SK-N-SH (cell line): ENCODE measurements at regions not wholly inside any gene's neighbourhood (a gene's known extent, or its start where the extent isn't known, plus 50 kb on each side); places are given as distances from the start of the nearest gene placed in this dataset.

Source experiments
- CTCF ChIA-PET: fragments of 300-600, 350-600 bp; formaldehyde crosslinking; extraction: SDS; loops from one replicate; lab custom pipeline; 2021; lab: Yijun Ruan, JAX
- POLR2A ChIA-PET: fragments of 350-600 bp; sonication (Branson Sonifier 250); formaldehyde crosslinking; extraction: SDS; loops from one replicate; lab custom pipeline; 2020; ENCODE audit warnings: antibody characterized with exemption, inconsistent platforms; lab: Yijun Ruan, JAX
- DNase-seq: peaks from one replicate; pipeline ENCODE4 v3.0.0; 2012
- H2AFZ ChIP-seq: fragments of 200-600 bp; sonication (generic); 2 replicates; pipeline ENCODE4 v1.8.1; 2016; ENCODE audit warnings: antibody characterized with exemption, mild to moderate bottlenecking, low read depth
- H3F3A ChIP-seq: fragments of 200-600 bp; sonication (generic); replicated peaks from 2 replicates; pipeline ENCODE3; 2016; ENCODE audit warnings: antibody characterized with exemption, mild to moderate bottlenecking; ENCODE audit not compliant: insufficient read depth
- H3K27ac ChIP-seq, 2 experiments: fragments of 200-500 bp in 1 of 2; fragments of 200-600 bp in 1 of 2; sonication (Bioruptor generic) in 1 of 2; sonication (generic), shearing (Covaris generic) in 1 of 2; 2 replicates each; pipeline versions ENCODE4 v1.5.1 to v1.6.1; 2014 to 2016; ENCODE audit warnings: low read depth in 2 of 2, inconsistent platforms in 1 of 2, low read length in 1 of 2, mild to moderate bottlenecking in 1 of 2, mixed read lengths in 1 of 2
- H3K27me3 ChIP-seq: fragments of 200-600 bp; sonication (generic), shearing (Covaris generic); 2 replicates; pipeline ENCODE4 v1.6.1; 2016; ENCODE audit warnings: mixed run types; ENCODE audit not compliant: insufficient read depth
- H3K36me3 ChIP-seq, 2 experiments: fragments of 200-500 bp in 1 of 2; fragments of 200-600 bp in 1 of 2; sonication (Bioruptor generic) in 1 of 2; sonication (generic) in 1 of 2; replicated peaks in 1 of 2; 2 replicates each; pipeline versions ENCODE3 to v1.5.1; 2014 to 2016; ENCODE audit warnings: low read length in 1 of 2, mild to moderate bottlenecking in 1 of 2; ENCODE audit not compliant: insufficient read depth in 2 of 2, control insufficient read depth in 1 of 2
- H3K4me1 ChIP-seq, 2 experiments: fragments of 200-500 bp in 1 of 2; fragments of 200-600 bp in 1 of 2; sonication (Bioruptor generic) in 1 of 2; sonication (generic), shearing (Covaris generic) in 1 of 2; 2 replicates each; pipeline versions ENCODE4 v1.5.1 to v1.6.1; 2014 to 2016; ENCODE audit warnings: low read depth in 1 of 2, low read length in 1 of 2, mixed run types in 1 of 2; ENCODE audit not compliant: insufficient read depth in 2 of 2, control insufficient read depth in 1 of 2
- H3K4me2 ChIP-seq: fragments of 200-600 bp; sonication (generic), shearing (Covaris generic); 2 replicates; pipeline ENCODE4 v1.6.1; 2017; ENCODE audit warnings: mixed run types
- H3K4me3 ChIP-seq, 2 experiments: fragments of 200-500 bp in 1 of 2; fragments of 200-600 bp in 1 of 2; sonication (Bioruptor generic) in 1 of 2; sonication (generic), shearing (Covaris generic) in 1 of 2; 2 replicates each; pipeline versions ENCODE4 v1.5.1 to v1.8.1; 2014 to 2016; ENCODE audit warnings: low read depth in 2 of 2, inconsistent platforms in 1 of 2, low read length in 1 of 2, mild to moderate bottlenecking in 1 of 2, mixed read lengths in 1 of 2, moderate library complexity in 1 of 2
- H3K79me2 ChIP-seq: fragments of 200-600 bp; sonication (generic); 2 replicates; pipeline ENCODE4 v1.8.1; 2017; ENCODE audit warnings: mild to moderate bottlenecking; ENCODE audit not compliant: insufficient read depth
- H3K9ac ChIP-seq: fragments of 200-600 bp; sonication (generic); 2 replicates; pipeline ENCODE4 v1.6.1; 2017; ENCODE audit warnings: mixed run types
- H3K9me2 ChIP-seq: fragments of 200-600 bp; sonication (generic); 2 replicates; pipeline ENCODE4 v1.6.1; 2017; ENCODE audit warnings: mixed run types
- H3K9me3 ChIP-seq: fragments of 200-600 bp; sonication (generic); 2 replicates; pipeline ENCODE4 v1.6.1; 2017; ENCODE audit warnings: mixed run types, mild to moderate bottlenecking, moderate library complexity
- H4K20me1 ChIP-seq: fragments of 200-600 bp; sonication (generic); 2 replicates; pipeline ENCODE4 v1.6.1; 2017; ENCODE audit warnings: mild to moderate bottlenecking, mixed run types; ENCODE audit not compliant: insufficient read depth
- EZH2phosphoT487 ChIP-seq: fragments of 200-600 bp; sonication (generic); IDR thresholded peaks from 2 replicates; pipeline ENCODE4 v1.6.1; 2017; ENCODE audit warnings: low read depth, mixed run types, mild to moderate bottlenecking, antibody characterized with exemption, moderate library complexity, borderline replicate concordance
- FOXJ3 ChIP-seq: sonication (generic); formaldehyde crosslinking; IDR thresholded peaks from 2 replicates; pipeline ENCODE4 v1.5.1; 2020; ENCODE audit warnings: mild to moderate bottlenecking, missing genetic modification reagents
- GABPA ChIP-seq: IDR thresholded peaks from 2 replicates; pipeline ENCODE4 v1.4.0; 2012; ENCODE audit warnings: low read depth, mild to moderate bottlenecking
- GATA2 ChIP-seq: sonication (generic); formaldehyde crosslinking; IDR thresholded peaks from 2 replicates; pipeline ENCODE4 v1.5.0; 2020; ENCODE audit warnings: mild to moderate bottlenecking, missing genetic modification reagents
- MAX ChIP-seq: IDR thresholded peaks from 2 replicates; pipeline ENCODE4 v1.4.0; 2012; ENCODE audit warnings: low read depth
- RCOR1 ChIP-seq: fragments of 150-350 bp; IDR thresholded peaks from 2 replicates; pipeline ENCODE4 v1.6.1; 2017; ENCODE audit warnings: antibody characterized with exemption, low read length
- REST ChIP-seq: IDR thresholded peaks from 2 replicates; pipeline ENCODE4 v1.6.1; 2012; ENCODE audit warnings: mild to moderate bottlenecking, low read depth, low read length, moderate library complexity
- RXRA ChIP-seq: IDR thresholded peaks from 2 replicates; pipeline ENCODE4 v1.4.0; 2012; ENCODE audit warnings: low read depth, mild to moderate bottlenecking, borderline replicate concordance
- TAF1 ChIP-seq: IDR thresholded peaks from 2 replicates; pipeline ENCODE4 v1.6.1; 2012; ENCODE audit warnings: low read depth, mild to moderate bottlenecking, low read length, moderate library complexity, borderline replicate concordance
- TEAD4 ChIP-seq: IDR thresholded peaks from 2 replicates; pipeline ENCODE4 v1.4.0; 2012; ENCODE audit warnings: mild to moderate bottlenecking, borderline replicate concordance; ENCODE audit not compliant: insufficient read depth
- USF2 ChIP-seq: fragments of 150-350 bp; IDR thresholded peaks from 2 replicates; pipeline ENCODE4 v1.6.1; 2017; ENCODE audit warnings: antibody characterized with exemption, low read length, low read depth, borderline replicate concordance
- WGBS: methylation state at CpG from one replicate; pipeline ENCODE4 v1.1.6; 2017; ENCODE audit warnings: low lambda C conversion rate; 5-methylcytosine and 5-hydroxymethylcytosine counted together
- TF ChIP-seq, protein P1 (sequence below): IDR thresholded peaks from 2 replicates; pipeline ENCODE4 v1.4.0; 2012; ENCODE audit warnings: low read depth, borderline replicate concordance
- TF ChIP-seq, protein P2 (sequence below): IDR thresholded peaks from 2 replicates; pipeline ENCODE4; 2012

DNA sequence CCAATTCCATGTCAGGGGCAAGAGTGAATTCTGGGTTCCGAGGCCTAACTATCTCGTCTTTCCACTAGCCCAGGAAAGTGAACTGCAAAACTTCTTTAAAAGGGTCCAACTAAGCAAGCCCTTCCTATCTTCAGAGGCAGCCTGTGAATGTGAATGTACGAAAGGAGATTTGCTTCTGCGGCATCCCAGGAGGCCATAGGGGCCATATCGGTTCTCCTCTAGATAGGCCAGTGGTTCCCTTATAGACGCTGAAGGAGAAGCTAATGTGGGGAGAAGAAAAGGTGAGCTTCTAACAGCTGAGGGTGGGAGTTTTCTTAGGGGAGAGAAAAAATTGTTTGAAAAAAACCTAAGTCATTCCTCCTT, 128.0 kb upstream of the C1orf174 start:
- H3F3A ChIP-seq: no peaks in the 10 kb centered on the region
- H3K79me2 ChIP-seq: no peaks in the 10 kb centered on the region
- H3K36me3 ChIP-seq: no peaks in the 10 kb centered on the region
- DNase-seq: no peak
- H3K9me3 ChIP-seq: no peaks in the 10 kb centered on the region
- H2AFZ ChIP-seq: no peak overlapping the region
- H3K27ac ChIP-seq: no peak overlapping the region
- ChIA-PET CTCF (no interaction called here), POLR2A (no interaction called here)
- H3K4me3 ChIP-seq: no peak overlapping the region
- WGBS: 44% methylated on average over 6 of the region's 6 CpGs
- no peaks in the 10 kb centered on the region for H3K9me2 ChIP-seq
- no peaks in the 10 kb centered on the region for H3K27me3 ChIP-seq
- TF ChIP-seq EZH2phosphoT487: no peak
- TF ChIP-seq TEAD4: no peak
- H3K9ac ChIP-seq: no peak overlapping the region
- H4K20me1 ChIP-seq: no peaks in the 10 kb centered on the region
- no peaks in the 10 kb centered on the region for H3K4me1 ChIP-seq
- no peak overlapping the region for H3K4me2 ChIP-seq

DNA sequence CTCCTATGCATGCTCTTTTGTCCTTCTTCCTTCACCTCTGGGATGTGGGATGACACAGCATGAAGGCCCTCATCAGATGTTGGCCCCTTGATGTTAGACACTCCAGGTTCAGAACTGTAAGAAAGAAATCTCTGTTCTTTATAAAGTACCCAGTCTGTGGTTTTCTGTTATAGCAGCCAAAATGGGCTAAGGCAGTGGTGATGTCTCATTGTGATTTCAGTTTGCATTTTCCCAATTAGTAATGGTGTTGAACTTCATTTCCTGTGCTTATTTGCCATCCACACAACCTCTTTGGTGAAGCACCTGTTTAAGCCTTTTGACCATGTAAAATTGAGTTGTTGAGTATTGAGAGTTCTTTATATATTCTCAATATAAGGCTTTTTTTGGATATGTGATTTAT, 129.3 kb upstream of the C1orf174 start:
- Histone ChIP-seq H3K27ac (no peak overlapping the region), H3K9ac (no peak overlapping the region), H3K9me3 (no peaks in the 10 kb centered on the region), H3K9me2 (no peaks in the 10 kb centered on the region), H3K4me3 (no peak overlapping the region), H3K4me1 (no peaks in the 10 kb centered on the region), H2AFZ (no peak overlapping the region), H3F3A (no peaks in the 10 kb centered on the region), H3K79me2 (no peaks in the 10 kb centered on the region), H3K4me2 (no peak overlapping the region), H3K36me3 (no peaks in the 10 kb centered on the region), H3K27me3 (no peaks in the 10 kb centered on the region), H4K20me1 (no peaks in the 10 kb centered on the region)
- no peak for DNase-seq
- ChIA-PET POLR2A (no interaction called here), CTCF (no interaction called here)
- TF ChIP-seq MAX (no peak), TAF1 (no peak), GABPA (no peak), USF2 (no peak)

GRCh38 chr1:4032571-4032970, 132.5 kb upstream of the C1orf174 start:
- H2AFZ ChIP-seq: no peak overlapping the region
- H3K4me1 ChIP-seq: no peaks in the 10 kb centered on the region
- H3K27me3 ChIP-seq: no peaks in the 10 kb centered on the region
- H3F3A ChIP-seq: no peaks in the 10 kb centered on the region
- H3K79me2 ChIP-seq: no peaks in the 10 kb centered on the region
- H3K36me3 ChIP-seq: no peaks in the 10 kb centered on the region
- H3K9ac ChIP-seq: no peak overlapping the region
- no peak overlapping the region for H3K27ac ChIP-seq
- DNase-seq: no peak
- CTCF ChIA-PET: no interaction called here
- 23% methylated on average over 5 of the region's 6 CpGs for WGBS
- no peaks in the 10 kb centered on the region for H3K9me2 ChIP-seq
- POLR2A ChIA-PET: no interaction called here
- no peaks in the 10 kb centered on the region for H3K9me3 ChIP-seq
- no peak overlapping the region for H3K4me3 ChIP-seq
- H4K20me1 ChIP-seq: no peaks in the 10 kb centered on the region
- no peak overlapping the region for H3K4me2 ChIP-seq
- TF ChIP-seq, protein P1, sequence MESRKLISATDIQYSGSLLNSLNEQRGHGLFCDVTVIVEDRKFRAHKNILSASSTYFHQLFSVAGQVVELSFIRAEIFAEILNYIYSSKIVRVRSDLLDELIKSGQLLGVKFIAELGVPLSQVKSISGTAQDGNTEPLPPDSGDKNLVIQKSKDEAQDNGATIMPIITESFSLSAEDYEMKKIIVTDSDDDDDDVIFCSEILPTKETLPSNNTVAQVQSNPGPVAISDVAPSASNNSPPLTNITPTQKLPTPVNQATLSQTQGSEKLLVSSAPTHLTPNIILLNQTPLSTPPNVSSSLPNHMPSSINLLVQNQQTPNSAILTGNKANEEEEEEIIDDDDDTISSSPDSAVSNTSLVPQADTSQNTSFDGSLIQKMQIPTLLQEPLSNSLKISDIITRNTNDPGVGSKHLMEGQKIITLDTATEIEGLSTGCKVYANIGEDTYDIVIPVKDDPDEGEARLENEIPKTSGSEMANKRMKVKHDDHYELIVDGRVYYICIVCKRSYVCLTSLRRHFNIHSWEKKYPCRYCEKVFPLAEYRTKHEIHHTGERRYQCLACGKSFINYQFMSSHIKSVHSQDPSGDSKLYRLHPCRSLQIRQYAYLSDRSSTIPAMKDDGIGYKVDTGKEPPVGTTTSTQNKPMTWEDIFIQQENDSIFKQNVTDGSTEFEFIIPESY: no peak
- TF ChIP-seq GATA2 (CRISPR knock-in tag): no peak
- TF ChIP-seq RXRA: no peak
- no peak for TF ChIP-seq MAX
- TF ChIP-seq, protein P2, sequence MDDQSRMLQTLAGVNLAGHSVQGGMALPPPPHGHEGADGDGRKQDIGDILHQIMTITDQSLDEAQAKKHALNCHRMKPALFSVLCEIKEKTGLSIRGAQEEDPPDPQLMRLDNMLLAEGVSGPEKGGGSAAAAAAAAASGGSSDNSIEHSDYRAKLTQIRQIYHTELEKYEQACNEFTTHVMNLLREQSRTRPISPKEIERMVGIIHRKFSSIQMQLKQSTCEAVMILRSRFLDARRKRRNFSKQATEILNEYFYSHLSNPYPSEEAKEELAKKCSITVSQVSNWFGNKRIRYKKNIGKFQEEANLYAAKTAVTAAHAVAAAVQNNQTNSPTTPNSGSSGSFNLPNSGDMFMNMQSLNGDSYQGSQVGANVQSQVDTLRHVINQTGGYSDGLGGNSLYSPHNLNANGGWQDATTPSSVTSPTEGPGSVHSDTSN: no peak
- TF ChIP-seq RCOR1: no peak
- no peak for TF ChIP-seq FOXJ3
- no peak for TF ChIP-seq TEAD4
- no peak for TF ChIP-seq REST
- TF ChIP-seq GABPA: no peak
- no peak for TF ChIP-seq EZH2phosphoT487
